ENCODE measurements at regions not wholly inside any gene's neighbourhood (a gene's known extent, or its start where the extent isn't known, plus 50 kb on each side); places are given as distances from the start of the nearest gene placed in this dataset.

DNA sequence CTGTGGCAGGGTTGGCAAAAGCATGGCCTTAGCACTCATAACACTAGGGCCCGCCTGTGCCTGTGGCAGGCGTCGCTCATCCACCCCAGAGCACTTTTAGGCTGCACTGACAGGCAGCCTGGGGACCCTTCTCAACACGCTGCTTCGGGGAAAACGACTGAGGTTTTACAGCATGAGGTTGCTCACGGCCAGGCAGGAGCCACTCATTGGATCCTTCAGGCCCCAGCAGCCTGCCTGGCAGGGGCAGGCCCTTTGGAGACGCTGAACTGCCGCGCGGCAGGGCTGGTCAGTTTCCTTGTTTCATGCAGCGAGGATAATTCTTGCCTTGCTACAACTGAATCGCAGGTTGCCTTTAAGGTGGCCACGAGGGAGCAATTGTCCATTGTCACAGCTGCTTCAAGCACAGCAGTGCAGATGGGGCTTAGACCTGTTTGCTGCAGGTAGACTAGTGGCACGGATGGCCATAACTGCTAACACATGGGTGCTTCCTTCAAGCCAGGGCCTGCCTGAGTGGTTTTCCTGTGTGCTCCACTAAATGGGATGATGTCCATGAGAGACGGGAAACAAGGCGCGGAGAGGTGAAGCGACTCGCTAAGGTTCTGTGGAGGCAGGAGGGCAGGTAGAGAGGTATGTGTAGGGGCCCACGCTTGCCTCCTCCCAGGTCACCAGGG, 49.9 kb upstream of the HS6ST1 start:
- TF ChIP-seq POLR2AphosphoS5 (IDR thresholded peaks at IDR 0.05), result no peak
- no peak for TF ChIP-seq POLR2A (IDR thresholded peaks at IDR 0.05)
- TF ChIP-seq, protein P1, sequence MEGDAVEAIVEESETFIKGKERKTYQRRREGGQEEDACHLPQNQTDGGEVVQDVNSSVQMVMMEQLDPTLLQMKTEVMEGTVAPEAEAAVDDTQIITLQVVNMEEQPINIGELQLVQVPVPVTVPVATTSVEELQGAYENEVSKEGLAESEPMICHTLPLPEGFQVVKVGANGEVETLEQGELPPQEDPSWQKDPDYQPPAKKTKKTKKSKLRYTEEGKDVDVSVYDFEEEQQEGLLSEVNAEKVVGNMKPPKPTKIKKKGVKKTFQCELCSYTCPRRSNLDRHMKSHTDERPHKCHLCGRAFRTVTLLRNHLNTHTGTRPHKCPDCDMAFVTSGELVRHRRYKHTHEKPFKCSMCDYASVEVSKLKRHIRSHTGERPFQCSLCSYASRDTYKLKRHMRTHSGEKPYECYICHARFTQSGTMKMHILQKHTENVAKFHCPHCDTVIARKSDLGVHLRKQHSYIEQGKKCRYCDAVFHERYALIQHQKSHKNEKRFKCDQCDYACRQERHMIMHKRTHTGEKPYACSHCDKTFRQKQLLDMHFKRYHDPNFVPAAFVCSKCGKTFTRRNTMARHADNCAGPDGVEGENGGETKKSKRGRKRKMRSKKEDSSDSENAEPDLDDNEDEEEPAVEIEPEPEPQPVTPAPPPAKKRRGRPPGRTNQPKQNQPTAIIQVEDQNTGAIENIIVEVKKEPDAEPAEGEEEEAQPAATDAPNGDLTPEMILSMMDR (IDR thresholded peaks at IDR 0.05), result no peak

Measured in prostate gland (tissue), 2 donors.